HL-60 (cell line): ENCODE measurements at regions not wholly inside any gene's neighbourhood (a gene's known extent, or its start where the extent isn't known, plus 50 kb on each side); places are given as distances from the start of the nearest gene placed in this dataset.

Experiments used
- DNase-seq, 2 experiments: peaks; one replicate each; pipeline ENCODE4 v3.0.0-alpha.2; 2010 to 2020; ENCODE audit warnings: low read depth in 1 of 2, low spot score in 1 of 2
- H3K27ac ChIP-seq: fragments of 250-450 bp; sonication (Bioruptor Pico); replicated peaks from 2 replicates; pipeline ENCODE4 v1.5.1; 2020; ENCODE audit warnings: mild to moderate bottlenecking, moderate library complexity
- H3K27me3 ChIP-seq: fragments of 250-450 bp; sonication (Bioruptor Pico); 2 replicates; pipeline ENCODE4 v1.5.1; 2021; ENCODE audit warnings: mild to moderate bottlenecking, moderate library complexity; ENCODE audit not compliant: insufficient read depth, poor library complexity, severe bottlenecking
- H3K4me3 ChIP-seq: replicated peaks from 2 replicates; pipeline ENCODE4 v1.5.1; 2011; ENCODE audit warnings: mild to moderate bottlenecking, control low read depth, low read length; ENCODE audit not compliant: insufficient read depth
- GABPA ChIP-seq: IDR thresholded peaks from 2 replicates; pipeline ENCODE4 v1.6.1; 2012; ENCODE audit warnings: low read depth
- POLR2AphosphoS5 ChIP-seq: IDR thresholded peaks from 2 replicates; pipeline ENCODE4 v1.6.1; 2012; ENCODE audit warnings: low read depth
- SPI1 ChIP-seq: IDR thresholded peaks from 2 replicates; pipeline ENCODE4 v1.6.1; 2012; ENCODE audit warnings: low read depth, mild to moderate bottlenecking, borderline replicate concordance
- TF ChIP-seq, protein P1 (sequence below): IDR thresholded peaks from 2 replicates; pipeline ENCODE4 v1.6.1; 2012; ENCODE audit warnings: low read depth; ENCODE audit not compliant: insufficient replicate concordance
- TF ChIP-seq, protein P2 (sequence below): IDR thresholded peaks from one replicate; pipeline ENCODE4 v1.5.1; 2011; ENCODE audit warnings: low read length, control low read depth, inconsistent platforms; ENCODE audit not compliant: insufficient read depth

DNA sequence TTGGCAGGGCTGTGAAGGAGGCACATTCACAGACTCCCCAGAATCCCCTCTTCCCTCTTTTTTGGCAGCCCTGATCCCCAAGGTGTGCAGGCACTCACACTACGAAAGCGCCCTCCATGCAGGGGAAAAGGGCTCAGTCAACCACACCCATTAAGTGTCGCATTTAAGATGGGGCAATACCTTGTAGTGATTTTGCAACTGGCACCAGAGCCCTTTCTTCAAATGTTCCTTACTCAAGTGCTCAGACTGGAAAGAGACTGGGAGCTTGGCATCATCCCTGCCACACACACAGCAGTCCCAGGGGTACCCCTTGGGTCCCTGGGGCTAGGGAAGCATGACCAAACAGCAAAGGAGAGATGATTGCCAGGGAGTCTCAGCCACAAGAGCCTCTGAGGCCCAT is 190.1 kb downstream of the HAUS1 start:
- Histone ChIP-seq H3K27ac (no peak overlapping the region), H3K4me3 (no peak overlapping the region), H3K27me3 (no peaks in the 10 kb centered on the region)
- peak in 1 of 2 experiments; percentile 22 for DNase-seq
- no peak for TF ChIP-seq GABPA
- no peak for TF ChIP-seq POLR2AphosphoS5
- TF ChIP-seq, protein P1, sequence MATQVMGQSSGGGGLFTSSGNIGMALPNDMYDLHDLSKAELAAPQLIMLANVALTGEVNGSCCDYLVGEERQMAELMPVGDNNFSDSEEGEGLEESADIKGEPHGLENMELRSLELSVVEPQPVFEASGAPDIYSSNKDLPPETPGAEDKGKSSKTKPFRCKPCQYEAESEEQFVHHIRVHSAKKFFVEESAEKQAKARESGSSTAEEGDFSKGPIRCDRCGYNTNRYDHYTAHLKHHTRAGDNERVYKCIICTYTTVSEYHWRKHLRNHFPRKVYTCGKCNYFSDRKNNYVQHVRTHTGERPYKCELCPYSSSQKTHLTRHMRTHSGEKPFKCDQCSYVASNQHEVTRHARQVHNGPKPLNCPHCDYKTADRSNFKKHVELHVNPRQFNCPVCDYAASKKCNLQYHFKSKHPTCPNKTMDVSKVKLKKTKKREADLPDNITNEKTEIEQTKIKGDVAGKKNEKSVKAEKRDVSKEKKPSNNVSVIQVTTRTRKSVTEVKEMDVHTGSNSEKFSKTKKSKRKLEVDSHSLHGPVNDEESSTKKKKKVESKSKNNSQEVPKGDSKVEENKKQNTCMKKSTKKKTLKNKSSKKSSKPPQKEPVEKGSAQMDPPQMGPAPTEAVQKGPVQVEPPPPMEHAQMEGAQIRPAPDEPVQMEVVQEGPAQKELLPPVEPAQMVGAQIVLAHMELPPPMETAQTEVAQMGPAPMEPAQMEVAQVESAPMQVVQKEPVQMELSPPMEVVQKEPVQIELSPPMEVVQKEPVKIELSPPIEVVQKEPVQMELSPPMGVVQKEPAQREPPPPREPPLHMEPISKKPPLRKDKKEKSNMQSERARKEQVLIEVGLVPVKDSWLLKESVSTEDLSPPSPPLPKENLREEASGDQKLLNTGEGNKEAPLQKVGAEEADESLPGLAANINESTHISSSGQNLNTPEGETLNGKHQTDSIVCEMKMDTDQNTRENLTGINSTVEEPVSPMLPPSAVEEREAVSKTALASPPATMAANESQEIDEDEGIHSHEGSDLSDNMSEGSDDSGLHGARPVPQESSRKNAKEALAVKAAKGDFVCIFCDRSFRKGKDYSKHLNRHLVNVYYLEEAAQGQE: no peak
- TF ChIP-seq, protein P2, sequence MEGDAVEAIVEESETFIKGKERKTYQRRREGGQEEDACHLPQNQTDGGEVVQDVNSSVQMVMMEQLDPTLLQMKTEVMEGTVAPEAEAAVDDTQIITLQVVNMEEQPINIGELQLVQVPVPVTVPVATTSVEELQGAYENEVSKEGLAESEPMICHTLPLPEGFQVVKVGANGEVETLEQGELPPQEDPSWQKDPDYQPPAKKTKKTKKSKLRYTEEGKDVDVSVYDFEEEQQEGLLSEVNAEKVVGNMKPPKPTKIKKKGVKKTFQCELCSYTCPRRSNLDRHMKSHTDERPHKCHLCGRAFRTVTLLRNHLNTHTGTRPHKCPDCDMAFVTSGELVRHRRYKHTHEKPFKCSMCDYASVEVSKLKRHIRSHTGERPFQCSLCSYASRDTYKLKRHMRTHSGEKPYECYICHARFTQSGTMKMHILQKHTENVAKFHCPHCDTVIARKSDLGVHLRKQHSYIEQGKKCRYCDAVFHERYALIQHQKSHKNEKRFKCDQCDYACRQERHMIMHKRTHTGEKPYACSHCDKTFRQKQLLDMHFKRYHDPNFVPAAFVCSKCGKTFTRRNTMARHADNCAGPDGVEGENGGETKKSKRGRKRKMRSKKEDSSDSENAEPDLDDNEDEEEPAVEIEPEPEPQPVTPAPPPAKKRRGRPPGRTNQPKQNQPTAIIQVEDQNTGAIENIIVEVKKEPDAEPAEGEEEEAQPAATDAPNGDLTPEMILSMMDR: no peak
- no peak for TF ChIP-seq SPI1

DNA sequence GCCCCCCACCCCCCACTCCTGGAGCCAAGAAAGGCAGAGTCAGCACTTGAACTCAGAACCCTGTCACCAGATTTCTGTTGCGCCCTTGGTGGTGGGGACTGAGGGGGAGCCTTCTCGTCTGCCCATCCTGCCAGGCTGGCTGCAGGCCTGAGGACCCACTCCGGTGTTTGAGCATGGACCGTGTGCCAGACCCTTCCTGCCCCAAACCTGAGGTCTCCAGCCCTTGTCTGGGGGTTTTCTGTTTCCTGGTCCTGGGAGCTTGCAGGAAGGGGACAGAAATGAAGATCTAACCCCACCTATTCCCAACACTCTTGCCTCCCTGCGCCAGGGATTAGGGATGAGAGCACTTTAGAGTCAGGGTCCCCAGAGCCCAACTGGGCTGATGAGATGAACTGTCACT is 190.6 kb downstream of the HAUS1 start:
- no peak for TF ChIP-seq GABPA
- TF ChIP-seq SPI1: no peak
- no peak for TF ChIP-seq POLR2AphosphoS5
- TF ChIP-seq, protein P2: no peak
- TF ChIP-seq, protein P1: no peak
- no peak for DNase-seq
- Histone ChIP-seq H3K4me3 (no peak overlapping the region), H3K27ac (no peak overlapping the region), H3K27me3 (no peaks in the 10 kb centered on the region)

DNA sequence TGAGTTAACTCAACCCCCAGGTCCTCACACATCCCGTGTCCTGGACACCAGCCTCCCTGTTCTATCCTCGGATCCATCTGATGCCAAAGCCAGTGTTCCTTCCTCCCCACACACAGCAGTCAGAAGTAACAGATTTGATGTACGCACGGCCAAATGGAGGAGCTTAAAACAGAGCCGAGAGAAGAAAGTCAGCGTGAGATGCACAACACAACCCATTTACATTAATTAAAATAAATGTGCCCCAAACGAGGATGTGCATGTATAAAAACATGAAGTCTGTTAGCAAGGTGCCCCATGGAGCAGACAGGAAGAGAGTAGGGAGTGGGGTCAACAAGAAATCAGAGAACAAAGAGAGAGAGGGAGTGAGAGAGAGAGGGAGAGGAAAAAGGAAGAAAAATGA is 191.2 kb downstream of the HAUS1 start:
- TF ChIP-seq GABPA (no peak), POLR2AphosphoS5 (no peak), SPI1 (no peak)
- TF ChIP-seq, protein P2: no peak
- TF ChIP-seq, protein P1: no peak
- no peaks in the 10 kb centered on the region for H3K27me3 ChIP-seq
- H3K27ac ChIP-seq: no peak overlapping the region
- DNase-seq: no peak
- H3K4me3 ChIP-seq: no peak overlapping the region
